ENCODE measurements at regions not wholly inside any gene's neighbourhood (a gene's known extent, or its start where the extent isn't known, plus 50 kb on each side); places are given as distances from the start of the nearest gene placed in this dataset.

- intact Hi-C loops (cut with micrococcal nuclease; ENCODE audit: unreplicated experiment) = no loop called here
- RAD21 ChIA-PET (ENCODE audit: unreplicated experiment) = no interaction called here
- no peak overlapping the region for H3K4me3 ChIP-seq
- H3K9me3 ChIP-seq (replicated peaks; ENCODE audit: control insufficient read depth, insufficient read depth, low read length) = no peaks in the 10 kb centered on the region
- no peak overlapping the region for H3K4me2 ChIP-seq (ENCODE audit: control insufficient read depth, insufficient read depth)
- no peaks in the 10 kb centered on the region for H3K36me3 ChIP-seq (ENCODE audit: control insufficient read depth in 2 of 2, insufficient read depth in 2 of 2, low read length in 1 of 2)
- no peaks in the 10 kb centered on the region for H3K4me1 ChIP-seq (ENCODE audit: control insufficient read depth, insufficient read depth, low read length)
- DNase-seq (ENCODE audit: low read depth, low spot score) (no peak), FAIRE-seq (no peak), ATAC-seq (no peak)
- no peaks in the 10 kb centered on the region for H4K20me1 ChIP-seq (ENCODE audit: control insufficient read depth, insufficient read depth)
- H3K27ac ChIP-seq (ENCODE audit: control insufficient read depth, insufficient read depth) = no peak overlapping the region
- TF ChIP-seq WRNIP1 (IDR thresholded peaks at IDR 0.05; ENCODE audit: borderline replicate concordance, low read depth, low read length) (no peak), NKRF (conservative IDR thresholded peaks at IDR 0.05) (no peak), YY1 (IDR thresholded peaks at IDR 0.05; ENCODE audit: low read depth, low read length) (no peak)
- H3K9ac ChIP-seq (ENCODE audit: control insufficient read depth, insufficient read depth, low read length) = no peak overlapping the region
- no peaks in the 10 kb centered on the region for H3K27me3 ChIP-seq (replicated peaks in 1 of 2; ENCODE audit: control insufficient read depth in 2 of 2, insufficient read depth in 2 of 2, low read length in 1 of 2)
- WGBS (ENCODE audit: insufficient coverage, insufficient replicate concordance, low lambda C conversion rate, missing lambda C conversion rate) = 38% methylated on average over 1 of the region's 1 CpG
- POLR2A ChIA-PET = interaction anchor here (0.6 kb wide), 1 partner anchor 37 kb away, joined by 5 read pairs; no protein-coding TSS in a partner anchor
- no peak overlapping the region for H2AFZ ChIP-seq (ENCODE audit: control insufficient read depth, low read depth, low read length)
- CTCF ChIA-PET = interaction anchor here (0.6 kb wide), 1 partner anchor 421 kb away, joined by 3 read pairs; no protein-coding TSS in a partner anchor
- no TSS peak for BruUV-seq (replicated peaks)
- SMC1A ChIA-PET (ENCODE audit: uncharacterized antibody, unreplicated experiment) = interaction anchor here (0.9 to 1.9 kb wide), 4 partner anchors 11 to 43 kb away, joined by 3 to 6 read pairs (median 4); no protein-coding TSS in a partner anchor
- in situ Hi-C loops (cut with MboI) = no loop called here
- no peaks in the 10 kb centered on the region for H3K79me2 ChIP-seq (ENCODE audit: control insufficient read depth, insufficient read depth, low read length)
Measured at GRCh38 chr7:82534684-82535083, 91.1 kb upstream of the CACNA2D1 start.

GRCh38 chr7:82530361-82530760, 86.8 kb upstream of the CACNA2D1 start:
- Histone ChIP-seq H4K20me1 (ENCODE audit: control insufficient read depth, insufficient read depth) (no peaks in the 10 kb centered on the region), H3K9ac (ENCODE audit: control insufficient read depth, insufficient read depth, low read length) (no peak overlapping the region), H3K9me3 (replicated peaks; ENCODE audit: control insufficient read depth, insufficient read depth, low read length) (no peaks in the 10 kb centered on the region), H3K79me2 (ENCODE audit: control insufficient read depth, insufficient read depth, low read length) (no peaks in the 10 kb centered on the region), H3K4me1 (ENCODE audit: control insufficient read depth, insufficient read depth, low read length) (no peaks in the 10 kb centered on the region), H3K27me3 (replicated peaks in 1 of 2; ENCODE audit: control insufficient read depth in 2 of 2, insufficient read depth in 2 of 2, low read length in 1 of 2) (no peaks in the 10 kb centered on the region), H3K4me2 (ENCODE audit: control insufficient read depth, insufficient read depth) (no peak overlapping the region), H2AFZ (ENCODE audit: control insufficient read depth, low read depth, low read length) (no peak overlapping the region), H3K36me3 (ENCODE audit: control insufficient read depth in 2 of 2, insufficient read depth in 2 of 2, low read length in 1 of 2) (no peaks in the 10 kb centered on the region), H3K4me3 (no peak overlapping the region), H3K27ac (ENCODE audit: control insufficient read depth, insufficient read depth) (no peak overlapping the region)
- ChIA-PET POLR2A (no interaction called here), RAD21 (ENCODE audit: unreplicated experiment) (no interaction called here), SMC1A (ENCODE audit: uncharacterized antibody, unreplicated experiment) (no interaction called here), CTCF (no interaction called here)
- intact Hi-C loops (cut with micrococcal nuclease; ENCODE audit: unreplicated experiment) (no loop called here), in situ Hi-C loops (cut with MboI) (no loop called here)
- BruUV-seq (replicated peaks) = no TSS peak
- FAIRE-seq (no peak), DNase-seq (ENCODE audit: low read depth, low spot score) (no peak), ATAC-seq (no peak)
- WGBS (ENCODE audit: insufficient coverage, insufficient replicate concordance, low lambda C conversion rate, missing lambda C conversion rate) = 5% methylated on average over 5 of the region's 5 CpGs
- no peak for TF ChIP-seq ZNF384 (IDR thresholded peaks at IDR 0.05; ENCODE audit: borderline replicate concordance, low read depth, low read length)
- TF ChIP-seq IKZF1 (conservative IDR thresholded peaks at IDR 0.05) = no peak
- TF ChIP-seq SREBF1 (IDR thresholded peaks at IDR 0.05; ENCODE audit: low read length) = no peak
- no peak for TF ChIP-seq PAX8 (IDR thresholded peaks at IDR 0.05)
- no peak for TF ChIP-seq POU2F2 (IDR thresholded peaks at IDR 0.05; ENCODE audit: borderline replicate concordance, low read depth, low read length)
- no peak for TF ChIP-seq TARDBP (IDR thresholded peaks at IDR 0.05; ENCODE audit: borderline replicate concordance)
- no peak for TF ChIP-seq MYC (IDR thresholded peaks at IDR 0.05; ENCODE audit: insufficient read depth, insufficient read length, insufficient replicate concordance, low read length, severe bottlenecking)
- no peak for TF ChIP-seq YY1 (IDR thresholded peaks at IDR 0.05; ENCODE audit: low read depth, low read length)
- no peak for TF ChIP-seq HSF1 (IDR thresholded peaks at IDR 0.05; ENCODE audit: low read depth, low read length)
- TF ChIP-seq POLR2A (IDR thresholded peaks at IDR 0.05; ENCODE audit: low read depth, low read length) = no peak
- TF ChIP-seq MXI1 (IDR thresholded peaks at IDR 0.05; ENCODE audit: low read depth, low read length) = no peak
- no peak for TF ChIP-seq NRF1 (conservative IDR thresholded peaks at IDR 0.05; ENCODE audit: low read depth, low read length)
- TF ChIP-seq PBX3 (IDR thresholded peaks at IDR 0.05; ENCODE audit: insufficient replicate concordance, low read depth, low read length) = no peak
